ENCODE measurements at regions not wholly inside any gene's neighbourhood (a gene's known extent, or its start where the extent isn't known, plus 50 kb on each side); places are given as distances from the start of the nearest gene placed in this dataset.

DNA sequence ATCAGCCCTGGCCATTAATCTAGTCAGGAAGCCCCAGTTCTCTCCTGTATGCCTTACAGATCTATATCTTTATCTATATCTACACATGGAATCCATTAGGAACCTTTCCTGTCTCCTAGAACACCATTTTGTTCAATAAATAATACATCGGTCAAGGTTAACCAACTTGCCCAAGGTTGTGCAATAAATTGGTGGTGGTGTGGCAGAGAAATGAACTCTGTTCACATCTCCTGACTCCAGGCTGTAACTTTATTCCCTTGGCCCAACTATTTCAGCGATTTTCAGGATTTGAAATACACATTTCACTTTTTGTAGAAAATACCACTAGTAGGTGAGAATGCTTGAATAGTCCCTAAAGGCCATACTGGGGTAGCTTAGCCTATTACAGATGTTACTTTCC, 712.5 kb upstream of the FZD8 start:
- TF ChIP-seq, protein P1, sequence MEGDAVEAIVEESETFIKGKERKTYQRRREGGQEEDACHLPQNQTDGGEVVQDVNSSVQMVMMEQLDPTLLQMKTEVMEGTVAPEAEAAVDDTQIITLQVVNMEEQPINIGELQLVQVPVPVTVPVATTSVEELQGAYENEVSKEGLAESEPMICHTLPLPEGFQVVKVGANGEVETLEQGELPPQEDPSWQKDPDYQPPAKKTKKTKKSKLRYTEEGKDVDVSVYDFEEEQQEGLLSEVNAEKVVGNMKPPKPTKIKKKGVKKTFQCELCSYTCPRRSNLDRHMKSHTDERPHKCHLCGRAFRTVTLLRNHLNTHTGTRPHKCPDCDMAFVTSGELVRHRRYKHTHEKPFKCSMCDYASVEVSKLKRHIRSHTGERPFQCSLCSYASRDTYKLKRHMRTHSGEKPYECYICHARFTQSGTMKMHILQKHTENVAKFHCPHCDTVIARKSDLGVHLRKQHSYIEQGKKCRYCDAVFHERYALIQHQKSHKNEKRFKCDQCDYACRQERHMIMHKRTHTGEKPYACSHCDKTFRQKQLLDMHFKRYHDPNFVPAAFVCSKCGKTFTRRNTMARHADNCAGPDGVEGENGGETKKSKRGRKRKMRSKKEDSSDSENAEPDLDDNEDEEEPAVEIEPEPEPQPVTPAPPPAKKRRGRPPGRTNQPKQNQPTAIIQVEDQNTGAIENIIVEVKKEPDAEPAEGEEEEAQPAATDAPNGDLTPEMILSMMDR (IDR thresholded peaks at IDR 0.05; ENCODE audit: borderline replicate concordance, control extremely low read depth, extremely low read depth, insufficient read depth, missing control alignments): no peak
- DNase-seq (ENCODE audit: low spot score): no peak
- in situ Hi-C loops (cut with MboI; ENCODE audit: low sequenced_read_pairs, unreplicated experiment): no loop called here

DNA sequence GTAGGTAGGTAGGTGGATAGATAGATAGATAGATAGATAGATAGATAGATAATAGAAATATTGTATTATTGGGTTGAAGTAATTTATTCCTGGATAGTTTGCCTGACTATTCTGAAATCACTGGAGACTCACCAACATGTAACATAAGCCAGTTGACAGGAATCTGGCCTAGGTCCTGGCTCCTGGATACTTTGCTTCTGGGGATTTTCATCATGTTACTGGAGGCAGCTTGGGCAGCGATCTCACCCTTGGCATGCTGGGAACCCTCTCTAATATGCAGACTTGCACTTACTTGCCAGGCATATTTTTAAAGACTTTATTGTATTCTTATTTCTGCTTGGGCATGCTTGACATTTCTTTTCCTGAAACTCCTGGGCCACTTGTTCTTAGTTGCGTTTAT, 709.1 kb upstream of the FZD8 start:
- in situ Hi-C loops (cut with MboI; ENCODE audit: low sequenced_read_pairs, unreplicated experiment): no loop called here
- TF ChIP-seq, protein P1 (IDR thresholded peaks at IDR 0.05; ENCODE audit: borderline replicate concordance, control extremely low read depth, extremely low read depth, insufficient read depth, missing control alignments): no peak
- no peak for DNase-seq (ENCODE audit: low spot score)

DNA sequence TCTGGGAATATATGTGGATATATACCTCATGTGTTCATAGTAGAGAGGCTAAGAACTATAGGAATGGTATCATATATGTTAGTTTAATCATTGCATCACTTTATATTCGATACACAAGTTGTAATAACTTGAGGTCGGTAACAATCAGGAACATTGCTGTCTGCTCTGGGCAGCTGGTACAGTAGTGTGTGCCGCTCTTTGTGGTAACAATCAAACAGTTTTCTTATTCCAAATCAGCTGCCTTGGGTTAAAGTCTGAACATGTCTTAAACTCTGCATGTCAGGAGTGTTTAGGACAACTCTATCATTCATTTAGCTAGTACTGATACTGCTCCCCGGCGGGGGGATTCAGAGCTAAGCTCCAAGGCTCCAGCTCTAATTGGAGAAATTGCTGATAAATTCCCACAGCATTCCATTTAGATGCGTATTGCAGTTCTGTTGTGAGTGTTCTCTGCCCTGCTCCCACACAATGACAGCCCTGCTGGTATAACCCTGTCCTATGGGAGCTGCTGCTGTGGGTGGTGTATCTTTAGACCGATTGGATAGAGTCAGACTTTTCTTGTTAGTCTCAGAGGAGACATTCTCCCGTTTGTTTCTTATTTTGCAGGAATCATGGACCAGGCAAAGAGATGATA, 707.5 kb upstream of the FZD8 start:
- in situ Hi-C loops (cut with MboI; ENCODE audit: low sequenced_read_pairs, unreplicated experiment): no loop called here
- TF ChIP-seq, protein P1 (IDR thresholded peaks at IDR 0.05; ENCODE audit: borderline replicate concordance, control extremely low read depth, extremely low read depth, insufficient read depth, missing control alignments): no peak
- no peak for DNase-seq (ENCODE audit: low spot score)

DNA sequence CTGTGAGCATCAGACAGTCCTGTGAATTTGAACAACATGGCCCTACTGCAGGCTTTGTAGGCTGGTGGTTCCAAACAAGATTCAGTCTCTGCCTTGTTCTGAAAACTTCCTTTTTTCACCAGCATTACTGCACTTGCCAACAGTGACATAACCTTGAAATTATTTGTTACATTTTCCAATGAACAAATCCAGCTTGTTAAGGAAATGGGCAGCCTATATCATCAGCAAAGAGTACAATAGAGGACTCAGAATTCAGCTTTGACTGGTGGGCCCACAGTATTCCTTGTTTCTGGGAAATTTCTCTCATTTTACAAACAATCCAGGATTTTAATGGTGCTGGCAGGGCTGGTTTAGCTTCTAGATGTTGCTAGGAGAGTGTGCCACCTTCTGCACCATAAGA, 703.7 kb upstream of the FZD8 start:
- no peak for DNase-seq (ENCODE audit: low spot score)
- TF ChIP-seq, protein P1 (IDR thresholded peaks at IDR 0.05; ENCODE audit: borderline replicate concordance, control extremely low read depth, extremely low read depth, insufficient read depth, missing control alignments): no peak
- in situ Hi-C loops (cut with MboI; ENCODE audit: low sequenced_read_pairs, unreplicated experiment): no loop called here

DNA sequence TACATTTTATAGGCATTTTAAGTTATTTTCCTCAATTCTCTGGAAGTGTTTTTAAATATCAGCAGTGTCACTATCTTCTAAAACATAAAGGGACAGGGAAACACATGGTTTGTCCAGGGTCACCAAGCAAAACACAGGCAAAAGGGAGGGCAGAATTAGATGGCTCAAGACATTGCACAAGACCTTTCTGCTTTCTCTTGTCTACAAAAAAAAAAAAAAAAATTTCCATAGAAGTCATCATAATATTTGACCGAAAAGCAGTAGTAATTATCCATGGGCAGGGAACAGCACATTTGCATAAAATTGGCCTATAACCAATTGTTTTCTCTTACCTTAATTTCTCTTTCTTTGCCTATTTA, 703.1 kb upstream of the FZD8 start:
- TF ChIP-seq, protein P1 (IDR thresholded peaks at IDR 0.05; ENCODE audit: borderline replicate concordance, control extremely low read depth, extremely low read depth, insufficient read depth, missing control alignments): no peak
- in situ Hi-C loops (cut with MboI; ENCODE audit: low sequenced_read_pairs, unreplicated experiment): no loop called here
- DNase-seq (ENCODE audit: low spot score): no peak

DNA sequence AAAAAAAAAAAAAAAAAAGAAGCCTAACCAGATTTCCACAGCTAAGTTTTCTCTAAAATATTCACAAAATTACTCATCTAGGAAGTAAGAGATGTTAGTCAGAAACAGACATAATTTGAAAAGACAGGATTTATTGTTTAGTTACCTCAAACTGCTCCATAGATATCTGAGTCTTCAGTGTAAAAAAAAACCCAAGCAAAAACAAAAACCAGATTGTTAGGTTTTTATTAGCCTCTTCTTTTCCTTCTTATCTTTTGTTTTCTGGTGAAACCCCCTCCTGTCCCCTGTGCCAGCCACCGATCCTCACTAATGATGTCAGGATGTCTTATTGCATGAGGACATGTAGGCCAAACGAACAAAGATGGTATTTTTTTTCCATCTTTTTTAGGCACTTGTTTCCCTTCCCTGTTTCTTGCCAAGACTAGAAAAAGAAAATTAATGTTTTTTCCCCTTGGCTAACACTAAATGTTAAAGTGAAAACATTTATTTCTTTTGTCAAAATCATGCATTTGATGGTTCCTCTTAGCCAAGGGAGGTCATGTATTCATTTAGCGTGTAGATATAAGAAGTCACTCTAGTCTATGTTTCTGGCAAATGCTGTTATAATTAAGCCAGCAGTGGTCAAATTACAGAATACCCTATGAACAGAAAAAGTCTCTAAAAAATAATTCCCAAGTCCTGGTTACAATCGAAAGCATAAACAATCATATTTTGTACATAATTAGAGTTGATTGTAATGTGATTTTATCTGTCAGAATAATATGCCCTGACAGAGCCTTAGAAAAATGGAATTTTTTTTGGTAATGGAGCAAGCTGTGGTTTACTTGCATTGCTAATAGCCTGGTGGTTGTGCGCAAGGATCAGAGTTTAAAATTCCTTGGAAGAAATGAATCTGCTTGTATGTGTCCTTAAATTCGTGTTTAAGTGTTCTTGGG, 702.4 kb upstream of the FZD8 start:
- DNase-seq (ENCODE audit: low spot score): no peak

More for the DNA sequence above, 702.4 kb upstream of the FZD8 start:
- in situ Hi-C loops (cut with MboI; ENCODE audit: low sequenced_read_pairs, unreplicated experiment): no loop called here
- TF ChIP-seq, protein P1 (IDR thresholded peaks at IDR 0.05; ENCODE audit: borderline replicate concordance, control extremely low read depth, extremely low read depth, insufficient read depth, missing control alignments): no peak
